ENCODE measurements at regions not wholly inside any gene's neighbourhood (a gene's known extent, or its start where the extent isn't known, plus 50 kb on each side); places are given as distances from the start of the nearest gene placed in this dataset.
A peak's percentile ranks its signal among the peaks of the same experiment; 100 is the strongest.
"Not testable (repeated sequence)": the region's sequence is repeated elsewhere in the genome, so short reads cannot be mapped to it uniquely, and the experiment has no call there.

- H3K9me3 ChIP-seq, result no peaks in the 10 kb centered on the region
- intact Hi-C loops (cut with DNase I), result no loop called here
- no peaks in the 10 kb centered on the region for H3K27me3 ChIP-seq (ENCODE audit: low read depth)
- DNase-seq, result no peak
- H3K36me3 ChIP-seq, result no peaks in the 10 kb centered on the region
- no peaks in the 10 kb centered on the region for H3K4me1 ChIP-seq
- TF ChIP-seq CTCF (IDR thresholded peaks at IDR 0.05), result no peak
- no peak overlapping the region for H3K4me3 ChIP-seq
- ATAC-seq, result no peak
- H3K27ac ChIP-seq, result no peak overlapping the region
Observed at GRCh38 chr4:19187096-19187495, 1064.6 kb upstream of the SLIT2 start.

- intact Hi-C loops (cut with DNase I); H3K9me3 ChIP-seq; DNase-seq; H3K36me3 ChIP-seq; ATAC-seq; H3K4me3 ChIP-seq; H3K4me1 ChIP-seq; H3K27ac ChIP-seq; H3K27me3 ChIP-seq (ENCODE audit: low read depth): not testable (repeated sequence)
Observed at GRCh38 chr4:19181631-19182030, 1070.1 kb upstream of the SLIT2 start.

DNA sequence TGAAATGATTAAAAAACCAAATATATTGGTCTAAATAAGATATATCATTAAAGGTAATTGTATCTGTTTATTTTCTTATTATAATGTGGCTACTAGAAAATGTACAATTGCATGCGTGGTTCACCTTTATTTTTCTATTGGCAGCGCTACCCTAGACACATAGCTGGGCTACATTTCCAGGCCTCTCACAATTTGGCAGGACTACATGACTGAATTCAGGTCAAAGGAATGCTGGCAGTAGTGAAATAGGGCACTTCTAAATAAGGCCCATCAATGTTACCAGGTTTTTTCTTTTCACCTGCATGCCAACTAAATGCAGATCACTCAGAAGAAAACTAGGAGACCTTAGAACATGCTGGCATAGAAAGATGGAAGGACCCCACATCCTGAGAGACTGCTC, 1072.9 kb upstream of the SLIT2 start:
- H3K36me3 ChIP-seq, result no peaks in the 10 kb centered on the region
- intact Hi-C loops (cut with DNase I), result no loop called here
- no peak for TF ChIP-seq CTCF (IDR thresholded peaks at IDR 0.05)
- ATAC-seq (peak in 1 of 2 donors; percentile 67), DNase-seq (no peak)
- H3K4me3 ChIP-seq, result no peak overlapping the region
- no peaks in the 10 kb centered on the region for H3K4me1 ChIP-seq
- H3K27ac ChIP-seq, result no peak overlapping the region
- H3K27me3 ChIP-seq (ENCODE audit: low read depth), result no peaks in the 10 kb centered on the region
- H3K9me3 ChIP-seq, result no peaks in the 10 kb centered on the region

- Histone ChIP-seq H3K4me1 (no peaks in the 10 kb centered on the region), H3K36me3 (no peaks in the 10 kb centered on the region), H3K27me3 (ENCODE audit: low read depth) (no peaks in the 10 kb centered on the region), H3K27ac (no peak overlapping the region), H3K4me3 (no peak overlapping the region), H3K9me3 (no peaks in the 10 kb centered on the region)
- ATAC-seq (no peak), DNase-seq (no peak)
- intact Hi-C loops (cut with DNase I), result no loop called here
- TF ChIP-seq CTCF (IDR thresholded peaks at IDR 0.05), result no peak
Observed at GRCh38 chr4:19177616-19178015, 1074.1 kb upstream of the SLIT2 start.

DNA sequence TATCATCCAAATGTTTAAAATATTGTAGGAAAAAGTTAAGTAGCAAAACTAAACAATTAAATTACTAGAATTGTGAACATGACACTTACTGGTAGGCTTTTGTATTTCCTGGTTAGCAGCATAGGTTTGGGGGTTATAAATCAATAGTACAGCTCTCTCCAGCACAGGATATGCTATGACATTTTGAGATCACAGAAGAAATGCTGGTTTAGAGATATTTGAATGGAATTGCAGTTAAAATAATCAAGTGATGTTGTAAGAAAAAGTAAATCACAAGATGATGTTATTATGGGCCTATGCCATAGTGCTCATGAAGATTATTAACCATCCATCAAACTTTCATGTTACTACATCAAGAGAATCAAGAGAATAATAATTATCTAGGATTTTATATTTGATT, 1079.9 kb upstream of the SLIT2 start:
- H3K27ac ChIP-seq, result no peak overlapping the region
- intact Hi-C loops (cut with DNase I), result no loop called here
- no peaks in the 10 kb centered on the region for H3K4me1 ChIP-seq
- no peaks in the 10 kb centered on the region for H3K36me3 ChIP-seq
- H3K9me3 ChIP-seq, result no peaks in the 10 kb centered on the region
- no peaks in the 10 kb centered on the region for H3K27me3 ChIP-seq (ENCODE audit: low read depth)
- no peak for ATAC-seq
- DNase-seq, result no peak
- no peak for TF ChIP-seq CTCF (IDR thresholded peaks at IDR 0.05)
- no peak overlapping the region for H3K4me3 ChIP-seq

GRCh38 chr4:19167311-19167710, 1084.4 kb upstream of the SLIT2 start:
- TF ChIP-seq CTCF (IDR thresholded peaks at IDR 0.05), result no peak
- H3K27me3 ChIP-seq (ENCODE audit: low read depth), result no peaks in the 10 kb centered on the region
- ATAC-seq, result no peak
- no peak for DNase-seq
- H3K9me3 ChIP-seq, result no peaks in the 10 kb centered on the region
- H3K36me3 ChIP-seq, result no peaks in the 10 kb centered on the region
- intact Hi-C loops (cut with DNase I), result no loop called here
- H3K4me1 ChIP-seq, result no peaks in the 10 kb centered on the region
- H3K27ac ChIP-seq, result no peak overlapping the region
- H3K4me3 ChIP-seq, result no peak overlapping the region

All from lower lobe of right lung (tissue), 2 donors.